NOMO-1 (cell line): ENCODE measurements at regions not wholly inside any gene's neighbourhood (a gene's known extent, or its start where the extent isn't known, plus 50 kb on each side); places are given as distances from the start of the nearest gene placed in this dataset.

Source experiments
- DNase-seq, 2 experiments: peaks; one replicate each; lab custom pipeline; 2025; ENCODE audit not compliant: unreplicated experiment in 2 of 2; lab: John Stamatoyannopoulos, UW

DNA sequence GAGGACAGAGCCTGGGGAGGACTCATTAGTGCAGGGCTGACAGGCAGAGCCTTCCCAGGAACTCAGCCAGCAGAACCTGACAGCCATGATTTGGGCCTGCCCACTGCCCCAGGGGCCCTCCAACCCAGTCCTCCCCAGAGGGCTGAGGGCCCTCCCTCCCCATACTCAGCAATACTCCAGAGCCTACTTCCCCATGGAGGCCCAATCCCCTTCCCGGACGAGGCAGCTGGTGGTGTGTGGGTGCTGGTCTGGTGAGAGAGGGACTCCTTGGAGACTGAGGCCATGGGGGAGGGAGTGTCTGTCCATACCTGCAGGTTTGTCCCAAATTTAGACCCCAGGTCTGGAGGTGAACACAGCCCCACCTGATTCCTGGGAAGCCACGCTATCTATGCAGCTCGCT, 120.9 kb upstream of the MLN start:
- no peak for DNase-seq

DNA sequence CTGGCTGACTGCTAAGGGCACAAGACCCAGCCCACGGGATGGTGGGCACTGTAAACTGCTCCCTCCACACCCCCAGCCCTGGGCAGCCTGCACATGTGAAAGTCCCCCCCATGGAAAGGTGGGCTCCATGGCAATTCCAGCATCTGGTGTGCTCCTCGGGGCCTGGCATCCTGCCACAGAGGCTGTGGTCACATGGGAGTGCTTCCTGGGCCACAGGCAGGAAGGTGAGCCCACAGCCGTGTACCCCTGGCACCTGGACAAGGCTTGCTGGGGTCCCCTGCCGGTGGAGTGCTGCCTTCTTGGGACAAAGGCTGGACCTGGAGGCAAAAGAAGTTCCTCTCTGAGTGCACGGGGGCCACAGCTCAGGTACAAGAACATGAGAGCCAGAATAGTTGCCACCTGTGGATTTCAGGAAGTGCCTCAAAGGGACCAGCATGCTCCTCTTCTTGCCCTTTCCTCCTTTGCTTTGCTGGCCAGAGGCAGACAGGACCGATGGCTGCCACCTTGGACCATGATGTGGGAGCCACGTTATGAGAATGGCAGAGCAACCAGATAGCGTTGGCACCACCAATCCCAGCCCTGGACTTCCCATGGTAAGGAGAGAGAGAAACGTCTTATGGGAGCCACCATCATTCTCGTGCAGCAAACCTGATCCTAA, 120.2 kb upstream of the MLN start:
- DNase-seq: no peak

DNA sequence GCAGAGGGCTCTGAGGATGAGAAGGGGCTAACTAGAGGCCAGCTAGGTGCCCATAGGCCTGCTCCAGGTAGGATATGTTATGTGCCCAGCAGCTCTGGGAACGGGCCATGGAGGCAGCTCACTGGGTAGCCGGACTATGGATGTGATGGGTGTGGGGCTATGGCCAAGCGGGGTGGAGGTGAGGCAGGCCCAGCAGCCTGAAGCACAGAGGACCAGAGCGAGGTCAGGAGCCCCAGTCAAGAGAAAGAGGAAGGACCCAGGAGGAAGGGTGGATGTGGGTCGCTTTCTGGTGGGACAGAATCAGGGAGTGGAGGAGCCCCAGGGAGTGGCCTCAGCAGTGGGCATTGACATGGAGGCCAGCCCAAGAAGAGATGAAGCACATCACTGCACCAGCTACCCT, 117.9 kb upstream of the MLN start:
- DNase-seq: no peak

DNA sequence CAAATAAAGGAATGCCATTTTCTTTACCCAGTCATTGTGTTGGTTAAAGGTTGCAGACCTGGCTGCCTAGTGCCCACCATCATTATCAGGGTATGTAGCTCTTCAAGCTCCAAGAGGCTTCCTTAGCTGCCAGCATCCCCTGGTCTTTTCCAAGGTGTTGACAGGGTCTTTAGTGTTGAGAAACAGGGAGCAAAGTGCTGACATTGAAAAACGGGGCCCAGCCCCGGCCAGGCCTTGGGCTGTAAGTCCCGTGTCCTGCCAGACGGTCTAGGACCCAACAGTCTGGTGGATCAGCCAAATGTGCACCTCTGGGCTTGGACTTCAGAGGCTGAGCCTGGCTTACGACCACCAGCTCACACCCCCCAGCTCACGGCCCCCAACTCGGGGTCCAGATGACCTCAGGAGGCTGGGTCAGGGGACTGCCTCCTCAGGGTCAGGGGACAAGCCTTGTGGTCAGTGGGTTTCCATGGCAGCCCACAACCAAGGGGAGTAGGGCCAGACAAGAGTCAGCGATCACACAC, 114.4 kb upstream of the MLN start:
- DNase-seq: no peak

DNA sequence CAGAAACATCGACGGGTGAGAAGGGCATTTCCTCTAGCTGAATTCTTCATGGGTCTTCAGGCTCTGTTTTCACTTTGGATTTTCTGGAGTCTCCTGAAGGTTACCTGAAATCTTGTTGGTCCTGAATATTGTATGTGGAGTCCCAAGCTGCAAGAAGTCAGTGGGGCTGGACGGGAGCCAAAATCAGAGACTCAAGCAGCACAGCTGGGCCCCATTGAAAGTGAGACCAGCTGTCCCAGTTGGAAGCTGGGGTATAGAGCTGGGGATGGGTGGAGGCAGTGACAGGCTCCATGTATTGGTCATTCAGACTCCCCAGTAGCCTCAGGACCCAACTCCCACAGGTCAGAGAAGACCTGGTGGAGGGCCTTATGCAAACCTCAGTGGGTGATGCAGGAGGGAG, 111.3 kb upstream of the MLN start:
- no peak for DNase-seq

DNA sequence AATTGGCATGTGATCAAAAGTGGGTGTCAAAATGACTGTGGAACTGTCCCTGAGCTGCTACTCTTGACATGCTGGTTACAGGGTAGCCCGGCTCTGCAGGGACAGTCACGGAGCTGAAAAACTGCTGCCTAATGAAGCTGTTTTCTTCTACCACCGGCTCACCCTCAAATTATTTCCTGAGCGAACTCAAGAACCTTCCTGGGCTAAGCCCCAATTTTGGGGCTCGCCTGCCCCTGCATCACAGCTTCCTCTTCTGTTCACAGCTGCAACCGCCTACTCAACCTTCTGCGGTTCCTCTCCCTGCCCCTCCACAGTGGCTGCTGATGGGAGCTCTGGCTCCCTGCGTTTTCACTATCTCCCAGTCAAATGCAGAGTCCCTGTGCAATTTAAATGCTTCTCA, 110.8 kb upstream of the MLN start:
- DNase-seq: peak; percentile 64 to 75

DNA sequence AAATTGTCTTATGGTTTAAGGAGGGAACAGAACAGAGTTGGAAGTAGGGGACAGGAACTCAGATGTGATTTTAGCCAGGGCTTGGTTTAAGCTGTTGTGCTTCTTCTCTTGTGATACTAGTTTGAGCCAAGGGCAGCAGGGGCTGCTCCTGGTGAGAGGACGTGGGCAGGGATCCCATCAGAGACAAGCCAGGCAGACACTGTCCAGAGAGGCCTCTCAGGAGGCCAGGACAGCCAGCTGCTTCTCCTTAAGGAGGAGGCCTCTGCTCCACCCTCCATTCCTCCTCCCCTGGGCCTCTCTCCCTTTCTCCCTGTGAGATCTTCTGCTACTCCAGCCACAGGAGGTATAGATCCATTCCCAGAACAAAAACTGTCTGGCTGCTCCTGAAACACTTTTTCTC, 108.4 kb upstream of the MLN start:
- DNase-seq: no peak

DNA sequence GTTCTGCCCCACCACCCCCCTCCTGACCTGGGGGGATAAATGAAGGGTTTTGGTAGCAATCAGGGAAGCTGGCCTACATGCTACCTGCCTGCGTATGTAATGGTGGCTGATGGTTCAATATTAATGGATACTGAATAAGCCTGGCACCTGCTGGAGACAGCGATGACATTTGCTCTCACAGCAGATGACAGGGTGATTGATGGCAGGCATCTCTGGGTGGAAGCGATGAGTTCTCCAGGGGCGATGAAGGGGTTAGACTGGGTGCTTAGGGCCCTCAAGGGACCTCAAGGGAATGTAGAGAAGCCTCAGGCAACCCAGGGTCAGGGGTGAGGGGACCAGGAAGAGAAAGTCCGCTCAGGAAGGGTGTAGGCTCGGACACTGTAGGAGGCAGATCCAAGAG, 107.7 kb upstream of the MLN start:
- no peak for DNase-seq

DNA sequence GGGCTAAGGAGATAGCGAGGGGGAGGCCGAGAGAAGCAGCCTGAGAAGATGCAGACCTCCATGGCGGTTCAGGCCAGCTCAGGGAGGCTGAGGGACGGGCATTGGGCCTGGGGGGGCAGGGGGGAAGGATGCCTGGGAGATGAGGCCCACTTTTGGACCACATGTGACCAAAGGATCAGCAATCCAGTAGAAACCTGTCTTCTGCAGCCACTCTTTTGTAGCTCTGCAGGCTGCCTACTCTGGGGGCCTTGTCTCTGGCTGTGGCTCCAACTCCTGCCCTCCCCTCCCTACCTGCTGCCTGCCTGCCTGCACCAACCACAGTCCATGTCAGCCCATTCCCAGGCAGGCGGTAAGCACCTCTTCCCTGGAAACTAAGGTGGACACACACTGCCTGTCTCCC, 106.8 kb upstream of the MLN start:
- no peak for DNase-seq

DNA sequence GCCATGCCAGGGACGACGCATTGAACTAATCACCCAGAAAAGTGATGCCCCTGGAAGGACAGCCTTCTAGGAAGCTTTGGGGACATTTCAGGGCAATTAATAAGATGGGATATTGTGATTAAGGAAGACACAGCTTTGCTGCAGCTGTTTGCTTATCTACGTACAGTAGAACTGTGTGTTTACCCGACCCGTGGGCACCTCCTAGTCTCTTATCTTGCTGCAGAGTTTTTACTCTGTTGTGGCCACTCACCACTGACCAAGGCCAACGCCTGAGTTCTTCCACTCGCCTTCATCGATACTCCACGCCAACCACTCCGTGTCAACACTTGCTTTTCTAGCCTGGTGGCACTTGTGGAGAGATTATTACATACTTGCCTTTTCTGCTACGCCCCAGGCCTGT, 105.9 kb upstream of the MLN start:
- no peak for DNase-seq

DNA sequence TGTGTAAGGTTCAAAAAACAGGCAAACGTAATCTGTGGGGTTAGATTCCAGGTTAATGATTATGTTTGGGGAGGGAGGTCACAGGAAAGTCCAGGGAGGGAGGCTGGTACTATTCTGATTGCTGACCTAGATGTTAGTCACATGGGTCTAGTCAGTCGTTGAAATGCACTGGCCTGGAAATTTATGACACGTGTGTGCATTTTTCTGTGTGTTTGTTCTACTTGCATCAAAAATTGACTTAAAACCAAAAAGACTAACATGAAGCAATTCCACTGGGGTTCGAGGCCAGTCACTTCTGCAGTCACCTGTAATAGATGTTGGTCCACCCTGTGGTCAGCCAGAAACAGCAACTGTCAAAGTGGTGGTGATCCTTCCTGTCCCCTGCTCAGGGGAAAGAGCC, 104.2 kb upstream of the MLN start:
- DNase-seq: no peak

DNA sequence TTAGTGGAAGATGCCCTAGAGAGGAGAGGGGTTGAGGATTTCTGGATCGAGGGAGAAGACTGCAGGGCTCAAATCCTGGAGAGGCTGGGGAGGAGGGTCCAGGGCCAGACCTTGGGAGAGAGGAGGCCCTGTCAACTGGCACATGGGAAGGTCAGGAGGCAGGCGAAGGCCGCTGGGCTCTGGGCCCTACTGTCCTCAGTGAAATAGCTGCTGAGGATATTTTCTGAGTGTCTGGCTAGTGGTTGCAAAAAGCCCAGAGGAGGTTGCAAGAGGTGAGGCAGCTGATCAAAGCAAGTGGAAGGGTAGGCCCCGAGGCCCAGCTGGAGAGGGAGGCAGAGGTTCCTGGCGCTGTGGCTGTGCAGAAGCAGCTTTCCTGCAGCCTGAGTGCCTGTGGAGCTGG, 103.4 kb upstream of the MLN start:
- no peak for DNase-seq

DNA sequence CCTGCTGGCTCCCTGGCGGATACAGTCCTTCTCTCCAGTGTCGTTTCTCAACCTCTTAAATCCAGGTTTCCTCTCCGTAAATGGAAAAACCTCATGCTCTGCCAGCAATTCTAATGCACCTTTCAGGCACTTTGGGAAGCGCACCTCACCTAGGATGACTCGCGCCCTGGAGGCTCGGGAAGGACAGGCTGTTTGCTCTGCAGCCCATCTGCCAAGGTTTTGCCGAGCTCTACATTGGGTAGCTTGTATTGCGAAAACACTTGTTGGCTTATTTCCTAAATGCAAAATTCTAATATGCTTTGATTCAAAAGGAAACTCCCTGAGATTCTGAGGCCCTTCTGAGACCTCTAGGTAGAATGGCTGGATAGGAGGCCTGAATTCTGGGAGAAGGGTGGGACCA, 102.6 kb upstream of the MLN start:
- no peak for DNase-seq

DNA sequence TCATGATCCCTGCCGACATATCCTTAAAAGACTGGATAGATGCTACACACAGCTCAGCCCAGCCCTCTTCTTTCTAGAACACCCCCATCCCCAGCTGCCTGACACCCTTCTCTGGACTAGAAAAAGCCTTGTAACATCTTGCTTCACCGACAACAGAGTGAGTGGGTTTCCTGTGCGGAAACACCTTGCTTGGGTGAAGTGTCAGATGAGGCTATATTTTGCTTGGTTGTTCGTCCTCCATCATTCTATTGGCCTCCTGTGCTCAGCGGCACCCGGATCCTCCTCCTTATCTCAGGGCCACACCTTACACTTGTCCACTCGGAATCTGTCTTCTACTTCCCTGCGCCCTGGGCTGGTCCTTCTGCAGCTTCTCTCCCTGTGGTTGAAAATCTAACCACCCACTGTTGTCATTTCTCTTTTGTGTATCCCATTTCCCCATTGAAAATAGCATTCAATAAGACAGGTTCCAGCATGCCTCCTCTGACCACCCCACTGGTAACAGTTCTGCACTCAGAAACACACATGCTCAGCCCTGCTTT, 101.3 kb upstream of the MLN start:
- DNase-seq: no peak

DNA sequence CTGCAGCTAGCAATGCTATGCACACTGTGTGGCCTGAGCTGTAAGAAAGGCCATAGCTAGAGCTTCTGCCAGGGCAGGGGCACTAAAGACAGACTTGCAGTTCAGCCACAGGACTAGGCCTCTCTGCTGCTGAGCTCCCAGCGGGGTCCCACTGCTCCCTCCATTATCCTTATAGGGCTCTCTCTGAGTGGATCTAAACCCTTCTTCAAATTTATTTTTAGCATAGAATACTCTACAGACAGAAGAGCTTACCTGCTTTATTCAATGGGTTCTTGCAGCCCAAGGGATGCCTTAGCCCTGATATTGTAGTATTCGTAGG, 100.9 kb upstream of the MLN start:
- no peak for DNase-seq

DNA sequence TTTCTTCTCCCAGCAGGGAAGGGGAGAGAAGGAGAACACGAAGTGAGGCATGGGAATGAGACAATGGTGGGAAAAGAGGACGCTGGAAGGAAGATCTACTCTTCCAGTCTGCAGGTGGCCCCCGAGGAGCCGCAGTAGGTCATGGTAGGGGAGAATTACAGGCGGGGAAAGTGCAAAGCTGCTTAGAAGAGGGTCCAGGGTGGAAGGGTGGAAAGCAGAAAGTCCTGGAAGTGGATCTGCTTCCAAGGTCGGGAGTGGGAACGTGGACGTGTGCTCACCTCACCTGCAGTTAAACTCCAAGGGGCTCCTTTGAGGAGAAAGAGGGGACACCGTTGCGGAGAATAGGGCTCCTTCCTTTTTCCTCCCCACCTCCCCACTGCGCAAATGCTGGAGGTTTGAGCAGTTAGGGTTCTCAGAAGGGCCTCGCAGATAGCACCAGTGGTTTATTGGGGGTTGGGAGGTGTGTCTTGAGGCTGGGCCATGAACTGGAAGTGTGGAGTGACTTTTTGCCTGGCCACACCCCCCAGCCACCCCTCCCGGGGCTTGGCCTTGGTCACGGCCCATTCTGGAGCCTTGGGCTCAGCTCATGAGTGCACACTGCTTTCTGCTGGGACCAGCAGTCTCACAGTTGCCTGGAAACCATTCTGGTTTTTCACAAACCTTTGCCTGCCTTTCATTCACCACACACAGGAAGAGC, 100.4 kb upstream of the MLN start:
- no peak for DNase-seq

DNA sequence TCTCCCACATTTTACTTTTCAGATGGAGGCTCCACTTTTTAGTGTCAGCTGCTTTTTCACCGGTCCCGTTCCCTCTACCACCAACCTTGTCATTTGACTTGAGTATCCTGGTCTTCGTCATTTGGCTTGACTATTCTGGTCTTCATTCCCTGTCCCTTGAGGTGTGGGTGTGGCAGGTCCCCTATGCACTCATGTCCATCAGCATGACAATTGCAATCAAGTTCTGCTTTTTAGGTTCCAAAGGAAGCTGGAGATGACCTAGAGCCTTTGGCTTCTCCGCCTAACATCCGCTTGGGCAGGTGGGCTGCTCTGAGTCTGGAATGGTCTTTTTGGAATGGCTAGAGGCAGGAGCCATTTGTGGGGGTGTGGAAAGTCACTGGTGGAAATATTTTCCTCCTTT, 99.8 kb upstream of the MLN start:
- no peak for DNase-seq

DNA sequence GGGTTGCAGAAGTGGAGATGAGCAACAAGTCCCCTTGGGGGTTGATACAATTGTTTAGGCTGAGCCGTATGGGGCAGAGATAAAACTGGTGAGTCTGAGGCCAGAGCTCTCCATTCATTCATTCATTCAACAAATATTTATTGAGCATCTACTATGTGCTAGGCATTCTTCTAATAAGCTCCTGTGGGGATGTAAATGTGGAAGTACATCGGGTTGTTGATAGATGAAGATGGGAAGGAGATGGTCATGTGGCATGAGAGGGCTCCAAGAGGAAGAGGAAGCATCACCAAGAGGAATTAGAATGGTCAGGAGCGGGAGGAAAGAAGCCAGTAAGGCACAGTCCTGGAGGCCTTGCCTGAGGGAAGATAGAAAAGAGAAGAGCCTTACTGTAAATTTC, 98.7 kb upstream of the MLN start:
- no peak for DNase-seq

DNA sequence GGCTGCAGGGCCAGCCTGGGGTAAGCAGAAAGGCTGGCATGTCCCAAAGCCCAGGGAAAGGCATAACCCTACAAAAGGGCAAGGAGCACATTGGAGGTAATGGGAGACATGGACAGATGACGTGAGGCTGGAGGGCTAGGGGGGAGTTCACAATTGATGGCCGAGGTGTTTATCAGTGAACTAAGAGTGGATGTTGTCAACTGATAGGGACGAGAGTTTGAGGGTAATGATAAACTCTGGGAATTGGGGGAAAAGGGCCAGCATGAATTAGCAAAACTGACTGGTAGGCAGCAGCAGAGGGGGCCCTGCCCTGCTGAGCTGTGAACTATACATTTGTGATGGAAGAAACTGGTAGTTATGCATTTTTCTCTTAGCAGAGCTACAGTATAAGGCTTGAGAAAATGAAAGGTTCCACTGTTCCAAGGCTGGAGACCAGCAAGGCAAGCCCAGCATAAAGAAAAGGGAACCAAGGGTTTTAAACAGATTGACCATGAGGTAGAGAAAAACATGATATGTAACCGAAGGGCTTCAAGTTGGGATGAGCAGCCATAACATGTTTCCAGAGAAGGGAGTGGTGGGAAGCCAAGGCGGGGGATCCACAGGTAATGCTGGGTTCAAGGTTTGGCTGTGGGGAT, 98.1 kb upstream of the MLN start:
- DNase-seq: no peak

DNA sequence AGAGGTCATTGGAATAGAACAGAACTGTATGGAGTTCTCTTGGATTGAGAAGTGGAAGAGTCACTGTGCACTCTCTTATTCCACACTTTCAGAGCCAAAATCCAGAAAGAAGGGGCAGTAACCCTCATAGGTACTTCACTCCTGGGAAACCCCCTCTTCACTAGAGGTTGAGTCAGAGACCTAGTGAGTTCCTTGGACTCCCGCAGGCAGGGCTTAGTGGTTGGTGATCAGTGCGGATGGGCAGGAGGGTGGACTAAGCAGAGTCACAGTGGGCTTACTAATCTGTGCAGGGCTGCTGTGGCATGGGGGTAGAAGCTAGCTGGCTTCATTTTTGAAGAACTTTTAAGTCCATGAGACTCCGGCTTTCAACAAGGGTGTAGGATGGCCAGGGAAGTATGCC, 95.0 kb upstream of the MLN start:
- no peak for DNase-seq

DNA sequence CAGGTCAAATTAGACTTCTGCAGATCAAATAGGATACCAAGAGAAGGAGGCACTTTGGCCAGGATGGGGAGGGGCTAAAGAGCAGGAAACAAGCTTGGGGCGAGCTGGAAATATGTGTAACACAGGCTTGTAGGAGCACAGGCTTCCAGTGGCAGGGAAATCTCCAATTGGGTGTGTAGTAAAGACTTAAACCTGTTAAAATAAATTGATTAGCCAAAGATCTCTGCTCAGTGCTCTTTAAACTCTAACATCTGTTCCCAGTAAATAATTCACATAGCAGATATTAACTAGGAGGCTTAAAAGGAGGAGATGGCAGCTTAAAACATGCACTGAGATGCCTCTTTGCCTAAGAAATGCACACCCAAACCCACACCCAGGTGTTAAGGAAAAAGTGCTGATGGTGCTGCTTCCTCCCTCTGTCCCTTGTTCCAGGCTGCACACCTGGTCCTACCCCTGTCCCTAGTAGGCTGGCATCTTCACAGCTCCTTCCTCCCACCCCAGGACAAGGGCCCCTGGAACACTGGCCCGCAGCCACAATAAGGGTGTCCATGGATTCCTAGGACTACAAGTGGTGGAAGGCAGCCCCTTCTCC, 93.5 kb upstream of the MLN start:
- no peak for DNase-seq
